Caco-2 (cell line): ENCODE measurements at regions not wholly inside any gene's neighbourhood (a gene's known extent, or its start where the extent isn't known, plus 50 kb on each side); places are given as distances from the start of the nearest gene placed in this dataset.

Experiments
- BruUV-seq: library from RNA; stranded (reverse); fragments of 400-500 nt; replicated peaks from 2 replicates; lab custom pipeline; 2021; lab: Mats Ljungman, UMichigan
- CTCF ChIA-PET: fragments of 300-600 bp; sonication (Branson Sonifier 250); formaldehyde crosslinking; loops from one replicate; lab custom pipeline; 2022; ENCODE audit warnings: antibody characterized with exemption; lab: Charles Lee
- POLR2A ChIA-PET: fragments of 300-600 bp; sonication (Branson Sonifier 250); formaldehyde crosslinking; loops from one replicate; lab custom pipeline; 2022; ENCODE audit warnings: antibody characterized with exemption; lab: Charles Lee
- DNase-seq, 2 experiments: peaks; one replicate each; pipeline versions ENCODE4 v3.0.0 to v3.0.0-alpha.2; 2020 to 2022
- H3K27me3 ChIP-seq: replicated peaks from 2 replicates; pipeline ENCODE4 v1.6.0; 2011; ENCODE audit warnings: low read length; ENCODE audit not compliant: control insufficient read depth, insufficient read depth
- H3K36me3 ChIP-seq: 2 replicates; pipeline ENCODE4 v1.5.1; 2011; ENCODE audit warnings: low read length; ENCODE audit not compliant: control insufficient read depth, insufficient read depth
- H3K4me1 ChIP-seq: fragments of 250-450 bp; sonication (Bioruptor Pico); 2 replicates; pipeline ENCODE4 v1.5.1; 2020; ENCODE audit warnings: mild to moderate bottlenecking
- H3K4me3 ChIP-seq: 2 replicates; pipeline ENCODE4 v1.5.1; 2011; ENCODE audit warnings: low read depth, mild to moderate bottlenecking, control low read depth, low read length
- H3K9me3 ChIP-seq: fragments of 250-450 bp; sonication (Bioruptor Pico); 2 replicates; pipeline ENCODE4 v1.5.1; 2020; ENCODE audit warnings: mild to moderate bottlenecking, moderate library complexity
- H3K27ac Mint-ChIP-seq: one replicate; pipeline ENCODE4 v1.8.0; 2022; ENCODE audit warnings: mixed read lengths; ENCODE audit not compliant: unreplicated experiment
- H3K27me3 Mint-ChIP-seq: one replicate; pipeline ENCODE4 v1.8.0; 2022; ENCODE audit warnings: mixed read lengths; ENCODE audit not compliant: insufficient read depth, unreplicated experiment
- H3K36me3 Mint-ChIP-seq: one replicate; pipeline ENCODE4 v1.8.0; 2022; ENCODE audit warnings: mild to moderate bottlenecking, mixed read lengths; ENCODE audit not compliant: insufficient read depth, unreplicated experiment
- H3K4me1 Mint-ChIP-seq: one replicate; pipeline ENCODE4 v1.8.0; 2022; ENCODE audit warnings: low read depth, mixed read lengths; ENCODE audit not compliant: unreplicated experiment
- H3K4me3 Mint-ChIP-seq: one replicate; pipeline ENCODE4 v1.8.0; 2022; ENCODE audit warnings: mild to moderate bottlenecking, moderate library complexity, mixed read lengths; ENCODE audit not compliant: unreplicated experiment
- H3K9me3 Mint-ChIP-seq: one replicate; pipeline ENCODE4 v1.8.0; 2022; ENCODE audit warnings: mixed read lengths; ENCODE audit not compliant: unreplicated experiment
- intact Hi-C: fragments of 100-400 bp; cut with micrococcal nuclease; formaldehyde crosslinking; loops from one replicate; pipeline ENCODE4 v1.10.0; 2022; ENCODE audit not compliant: unreplicated experiment
- TF ChIP-seq, protein P1 (sequence below), 2 experiments: fragments of 200-600 bp in 1 of 2; IDR thresholded peaks; 1 replicate in 1 of 2; 2 replicates in 1 of 2; pipeline versions ENCODE4 v1.5.1 to v1.8.0; 2011 to 2022; ENCODE audit warnings: antibody characterized with exemption in 1 of 2, control low read depth in 1 of 2, inconsistent platforms in 1 of 2, low read depth in 1 of 2, low read length in 1 of 2, mild to moderate bottlenecking in 1 of 2, moderate library complexity in 1 of 2; ENCODE audit not compliant: insufficient read depth in 1 of 2, severe bottlenecking in 1 of 2, unreplicated experiment in 1 of 2

- Mint-ChIP-seq H3K27me3 (no peaks in the 10 kb centered on the region), H3K4me1 (peaks cover 6% of the 10 kb centered on the region), H3K36me3 (no peaks in the 10 kb centered on the region), H3K4me3 (no peak overlapping the region), H3K27ac (no peak overlapping the region), H3K9me3 (no peaks in the 10 kb centered on the region)
- ChIA-PET POLR2A (no interaction called here), CTCF (no interaction called here)
- H3K4me1 ChIP-seq = no peaks in the 10 kb centered on the region
- TF ChIP-seq, protein P1, sequence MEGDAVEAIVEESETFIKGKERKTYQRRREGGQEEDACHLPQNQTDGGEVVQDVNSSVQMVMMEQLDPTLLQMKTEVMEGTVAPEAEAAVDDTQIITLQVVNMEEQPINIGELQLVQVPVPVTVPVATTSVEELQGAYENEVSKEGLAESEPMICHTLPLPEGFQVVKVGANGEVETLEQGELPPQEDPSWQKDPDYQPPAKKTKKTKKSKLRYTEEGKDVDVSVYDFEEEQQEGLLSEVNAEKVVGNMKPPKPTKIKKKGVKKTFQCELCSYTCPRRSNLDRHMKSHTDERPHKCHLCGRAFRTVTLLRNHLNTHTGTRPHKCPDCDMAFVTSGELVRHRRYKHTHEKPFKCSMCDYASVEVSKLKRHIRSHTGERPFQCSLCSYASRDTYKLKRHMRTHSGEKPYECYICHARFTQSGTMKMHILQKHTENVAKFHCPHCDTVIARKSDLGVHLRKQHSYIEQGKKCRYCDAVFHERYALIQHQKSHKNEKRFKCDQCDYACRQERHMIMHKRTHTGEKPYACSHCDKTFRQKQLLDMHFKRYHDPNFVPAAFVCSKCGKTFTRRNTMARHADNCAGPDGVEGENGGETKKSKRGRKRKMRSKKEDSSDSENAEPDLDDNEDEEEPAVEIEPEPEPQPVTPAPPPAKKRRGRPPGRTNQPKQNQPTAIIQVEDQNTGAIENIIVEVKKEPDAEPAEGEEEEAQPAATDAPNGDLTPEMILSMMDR (IDR thresholded peaks at IDR 0.05; ENCODE audit: insufficient read depth in 1 of 2, low read depth in 1 of 2, low read length in 1 of 2, severe bottlenecking in 1 of 2, unreplicated experiment in 1 of 2) = no peak
- no peaks in the 10 kb centered on the region for H3K36me3 ChIP-seq
- H3K27me3 ChIP-seq = no peaks in the 10 kb centered on the region; the same call in 1 of the 2 replicates
- H3K4me3 ChIP-seq = no peak overlapping the region
- DNase-seq = no peak
- intact Hi-C loops = no loop called here
- H3K9me3 ChIP-seq = no peaks in the 10 kb centered on the region
- no TSS peak for BruUV-seq
Observed at GRCh38 chr13:21980049-21980448, 309.2 kb downstream of the FGF9 start.

GRCh38 chr13:21984156-21984555, 313.3 kb downstream of the FGF9 start:
- no peaks in the 10 kb centered on the region for H3K27me3 ChIP-seq
- intact Hi-C loops = no loop called here
- BruUV-seq = no TSS peak
- TF ChIP-seq, protein P1 (IDR thresholded peaks at IDR 0.05; ENCODE audit: insufficient read depth in 1 of 2, low read depth in 1 of 2, low read length in 1 of 2, severe bottlenecking in 1 of 2, unreplicated experiment in 1 of 2) = no peak
- H3K4me1 ChIP-seq = 0 out of 2 replicates have a peak, but pooled peaks cover 4% of the 10 kb centered on the region
- no peaks in the 10 kb centered on the region for H3K9me3 ChIP-seq
- DNase-seq = no peak
- ChIA-PET POLR2A (no interaction called here), CTCF (no interaction called here)
- no peaks in the 10 kb centered on the region for H3K9me3 Mint-ChIP-seq
- H3K4me1 Mint-ChIP-seq = peaks cover 6% of the 10 kb centered on the region
- H3K27me3 Mint-ChIP-seq = no peaks in the 10 kb centered on the region
- H3K36me3 Mint-ChIP-seq = no peaks in the 10 kb centered on the region
- no peak overlapping the region for H3K27ac Mint-ChIP-seq
- no peaks in the 10 kb centered on the region for H3K36me3 ChIP-seq
- H3K4me3 ChIP-seq = no peak overlapping the region
- no peak overlapping the region for H3K4me3 Mint-ChIP-seq

DNA sequence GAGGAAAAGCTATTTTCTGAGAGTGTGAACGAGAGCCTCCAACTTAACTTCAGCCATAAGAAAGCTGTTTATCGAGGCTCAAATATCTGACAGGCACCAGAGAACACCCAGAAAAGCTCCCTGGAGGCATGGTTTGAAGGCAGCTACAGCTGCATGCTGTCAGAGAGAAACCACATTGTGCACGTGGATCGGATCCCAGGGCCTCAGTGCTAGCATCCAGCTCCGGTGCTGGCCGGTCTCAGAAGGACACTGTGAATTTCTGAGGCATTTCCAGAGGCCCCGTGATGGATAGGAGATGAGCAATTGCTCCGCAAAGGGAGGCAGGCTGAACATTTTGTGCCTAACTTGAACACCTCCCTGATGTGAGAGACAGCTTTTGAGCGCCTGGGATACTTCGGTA, 315.7 kb downstream of the FGF9 start:
- no TSS peak for BruUV-seq
- no peaks in the 10 kb centered on the region for H3K4me1 Mint-ChIP-seq
- no peaks in the 10 kb centered on the region for H3K36me3 ChIP-seq
- H3K27me3 ChIP-seq = no peaks in the 10 kb centered on the region
- no peak for DNase-seq
- H3K27ac Mint-ChIP-seq = no peak overlapping the region
- no peaks in the 10 kb centered on the region for H3K36me3 Mint-ChIP-seq
- no peaks in the 10 kb centered on the region for H3K27me3 Mint-ChIP-seq
- ChIA-PET POLR2A (no interaction called here), CTCF (no interaction called here)
- H3K4me1 ChIP-seq = 0 out of 2 replicates have a peak, but pooled peaks cover 4% of the 10 kb centered on the region
- intact Hi-C loops = no loop called here
- no peaks in the 10 kb centered on the region for H3K9me3 ChIP-seq
- H3K4me3 ChIP-seq = no peak overlapping the region
- no peaks in the 10 kb centered on the region for H3K9me3 Mint-ChIP-seq
- TF ChIP-seq, protein P1 (IDR thresholded peaks at IDR 0.05; ENCODE audit: insufficient read depth in 1 of 2, low read depth in 1 of 2, low read length in 1 of 2, severe bottlenecking in 1 of 2, unreplicated experiment in 1 of 2) = no peak
- no peak overlapping the region for H3K4me3 Mint-ChIP-seq
